Astrocyte of the spinal cord (primary cell): ENCODE measurements at regions not wholly inside any gene's neighbourhood (a gene's known extent, or its start where the extent isn't known, plus 50 kb on each side); places are given as distances from the start of the nearest gene placed in this dataset.

Experiments
- DNase-seq: peaks from one replicate; pipeline ENCODE4 v3.0.0; 2011; ENCODE audit warnings: low read depth, low spot score
- H3K4me3 ChIP-seq: 2 replicates; pipeline ENCODE4 v1.5.1; 2011; ENCODE audit warnings: low read depth, mild to moderate bottlenecking, low read length, moderate library complexity
- in situ Hi-C: cut with HindIII; loops from 2 replicates; pipeline ENCODE4 v1.10.0; 2017; ENCODE audit warnings: low sequenced_read_pairs
- TF ChIP-seq, protein P1 (sequence below): IDR thresholded peaks from 2 replicates; pipeline ENCODE4 v1.5.1; 2012; ENCODE audit warnings: low read depth, mild to moderate bottlenecking, low read length, inconsistent platforms

DNA sequence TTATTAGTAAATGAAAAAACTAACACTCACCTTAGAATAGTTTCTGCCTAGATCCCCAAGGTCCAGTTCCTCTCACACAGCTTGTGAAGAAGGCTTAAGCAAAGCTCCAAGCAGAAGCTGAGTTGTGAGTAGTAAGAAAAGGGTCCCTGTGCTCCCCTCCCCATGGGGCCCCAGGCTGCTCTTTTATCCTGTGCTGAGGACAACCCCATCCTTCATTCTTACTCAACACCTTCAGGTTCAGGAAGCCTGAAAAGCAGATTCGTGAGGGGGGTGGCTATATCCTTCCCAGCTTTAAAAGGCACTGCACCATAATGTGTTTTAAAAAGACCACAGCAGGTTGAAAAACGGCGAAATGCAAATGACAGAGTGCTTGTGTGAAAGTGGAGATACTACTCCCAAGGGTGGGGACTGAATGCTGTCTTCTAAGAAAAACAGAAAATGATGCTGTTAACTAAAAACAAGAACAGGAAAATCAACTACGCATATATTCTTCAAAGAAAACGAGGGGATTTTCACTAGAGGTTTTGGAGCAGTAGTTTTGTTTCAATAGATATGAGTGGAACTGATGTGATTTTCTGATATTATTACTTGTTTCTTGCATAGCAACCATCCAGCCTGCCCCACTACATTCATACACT is 182.7 kb downstream of the KTN1 start:
- DNase-seq: no peak
- in situ Hi-C loops: no loop called here
- H3K4me3 ChIP-seq: no peak overlapping the region
- TF ChIP-seq, protein P1, sequence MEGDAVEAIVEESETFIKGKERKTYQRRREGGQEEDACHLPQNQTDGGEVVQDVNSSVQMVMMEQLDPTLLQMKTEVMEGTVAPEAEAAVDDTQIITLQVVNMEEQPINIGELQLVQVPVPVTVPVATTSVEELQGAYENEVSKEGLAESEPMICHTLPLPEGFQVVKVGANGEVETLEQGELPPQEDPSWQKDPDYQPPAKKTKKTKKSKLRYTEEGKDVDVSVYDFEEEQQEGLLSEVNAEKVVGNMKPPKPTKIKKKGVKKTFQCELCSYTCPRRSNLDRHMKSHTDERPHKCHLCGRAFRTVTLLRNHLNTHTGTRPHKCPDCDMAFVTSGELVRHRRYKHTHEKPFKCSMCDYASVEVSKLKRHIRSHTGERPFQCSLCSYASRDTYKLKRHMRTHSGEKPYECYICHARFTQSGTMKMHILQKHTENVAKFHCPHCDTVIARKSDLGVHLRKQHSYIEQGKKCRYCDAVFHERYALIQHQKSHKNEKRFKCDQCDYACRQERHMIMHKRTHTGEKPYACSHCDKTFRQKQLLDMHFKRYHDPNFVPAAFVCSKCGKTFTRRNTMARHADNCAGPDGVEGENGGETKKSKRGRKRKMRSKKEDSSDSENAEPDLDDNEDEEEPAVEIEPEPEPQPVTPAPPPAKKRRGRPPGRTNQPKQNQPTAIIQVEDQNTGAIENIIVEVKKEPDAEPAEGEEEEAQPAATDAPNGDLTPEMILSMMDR: no peak

DNA sequence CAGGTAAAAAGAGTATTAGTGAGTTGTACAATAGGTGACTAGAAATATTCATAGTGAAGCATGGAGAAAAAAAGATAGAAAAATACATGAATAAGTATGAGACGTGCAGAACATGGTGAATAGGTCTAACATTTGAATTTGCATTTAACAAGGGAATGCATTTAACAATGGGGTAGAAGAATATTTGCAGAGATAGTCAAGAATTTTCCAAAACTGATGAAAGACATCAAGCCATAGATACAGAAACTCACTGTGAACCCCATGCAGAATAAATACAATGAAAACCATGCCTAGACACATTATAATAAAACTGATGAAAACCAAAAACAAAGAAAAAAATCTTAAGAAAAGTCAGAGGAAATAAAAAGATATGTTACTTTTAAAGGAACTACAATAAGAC is 184.8 kb downstream of the KTN1 start:
- no peak for DNase-seq
- in situ Hi-C loops: no loop called here
- TF ChIP-seq, protein P1: no peak
- H3K4me3 ChIP-seq: no peak overlapping the region

GRCh38 chr14:55766071-55766470 is 186.1 kb downstream of the KTN1 start:
- TF ChIP-seq, protein P1: no peak
- no peak overlapping the region for H3K4me3 ChIP-seq
- no peak for DNase-seq
- in situ Hi-C loops: no loop called here

GRCh38 chr14:55767286-55767685 is 187.3 kb downstream of the KTN1 start:
- in situ Hi-C loops: no loop called here
- DNase-seq: no peak
- H3K4me3 ChIP-seq: no peak overlapping the region
- TF ChIP-seq, protein P1: no peak

DNA sequence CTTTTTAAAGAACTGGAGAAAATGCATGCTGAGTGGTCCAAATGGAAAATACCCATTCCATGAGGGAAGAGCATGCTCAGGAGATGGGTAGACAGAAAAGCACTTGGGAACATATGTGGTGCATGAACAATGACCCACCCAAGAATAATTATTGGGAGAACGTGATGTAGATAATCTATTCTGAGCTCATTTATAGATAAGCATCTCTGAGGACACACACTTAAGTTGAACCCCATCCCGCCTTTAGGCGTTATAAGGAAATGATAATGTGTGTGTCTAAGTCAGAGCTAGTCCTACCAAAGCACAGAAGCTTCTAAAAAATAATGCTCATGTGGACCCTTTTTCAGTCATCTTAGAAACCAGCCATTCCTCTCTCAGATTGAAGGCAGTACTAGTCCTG is 189.9 kb downstream of the KTN1 start:
- in situ Hi-C loops: no loop called here
- no peak for DNase-seq
- H3K4me3 ChIP-seq: no peak overlapping the region
- TF ChIP-seq, protein P1: no peak

- no peak overlapping the region for H3K4me3 ChIP-seq
- DNase-seq: no peak
- TF ChIP-seq, protein P1: no peak
- in situ Hi-C loops: no loop called here
These were observed 191.4 kb downstream of the KTN1 start for GRCh38 chr14:55771242-55771981.
